Endothelial cell (in vitro differentiated cells): ENCODE measurements at regions not wholly inside any gene's neighbourhood (a gene's known extent, or its start where the extent isn't known, plus 50 kb on each side); places are given as distances from the start of the nearest gene placed in this dataset.

Experiments used
- DNase-seq: peaks from one replicate; pipeline ENCODE4 v3.0.0; 2021; ENCODE audit warnings: low spot score
- H3K27ac Mint-ChIP-seq: one replicate; pipeline ENCODE4 v1.8.0; 2021; ENCODE audit warnings: mixed read lengths, inconsistent platforms; ENCODE audit not compliant: unreplicated experiment
- H3K27me3 Mint-ChIP-seq: one replicate; pipeline ENCODE4 v1.8.0; 2021; ENCODE audit warnings: mild to moderate bottlenecking, moderate library complexity, mixed read lengths, inconsistent platforms; ENCODE audit not compliant: unreplicated experiment
- H3K36me3 Mint-ChIP-seq: one replicate; pipeline ENCODE4 v1.8.0; 2021; ENCODE audit warnings: mild to moderate bottlenecking, low read depth, mixed read lengths, inconsistent platforms; ENCODE audit not compliant: unreplicated experiment
- H3K4me1 Mint-ChIP-seq: one replicate; pipeline ENCODE4 v1.8.0; 2021; ENCODE audit warnings: mild to moderate bottlenecking, mixed read lengths, inconsistent platforms; ENCODE audit not compliant: unreplicated experiment
- H3K4me3 Mint-ChIP-seq: one replicate; pipeline ENCODE4 v1.8.0; 2021; ENCODE audit warnings: mild to moderate bottlenecking, mixed read lengths, inconsistent platforms; ENCODE audit not compliant: unreplicated experiment
- H3K9me3 Mint-ChIP-seq: one replicate; pipeline ENCODE4 v1.8.0; 2021; ENCODE audit warnings: mixed read lengths, inconsistent platforms; ENCODE audit not compliant: unreplicated experiment
- TF ChIP-seq, protein P1 (sequence below): fragments of 200-600 bp; sonication (generic); IDR thresholded peaks from one replicate; pipeline ENCODE4 v1.5.0; 2021; ENCODE audit warnings: antibody characterized with exemption; ENCODE audit not compliant: unreplicated experiment

DNA sequence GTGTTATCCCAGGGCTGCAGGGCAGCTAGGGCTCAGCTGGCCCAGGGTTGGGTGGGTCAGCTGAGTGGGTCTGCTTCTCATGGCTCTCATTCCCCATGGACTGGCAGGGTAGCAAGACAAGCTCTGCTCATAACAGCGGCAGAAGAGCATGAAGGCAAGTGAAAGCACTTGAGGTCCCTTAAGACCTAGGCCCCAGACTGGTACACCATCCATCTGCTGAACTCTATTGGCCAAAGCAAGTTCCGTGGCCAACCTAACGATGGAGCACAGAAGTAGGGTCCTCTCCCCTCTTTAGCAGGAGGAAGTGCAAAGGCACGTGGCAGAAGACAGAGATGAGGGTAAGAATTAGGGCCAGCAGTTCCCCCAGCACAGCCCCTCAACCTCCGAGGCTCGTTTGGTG is 174.3 kb upstream of the TOPAZ1 start:
- Mint-ChIP-seq H3K4me3 (no peak overlapping the region), H3K27me3 (peaks cover 5% of the 10 kb centered on the region), H3K4me1 (no peaks in the 10 kb centered on the region), H3K27ac (no peak overlapping the region), H3K9me3 (no peaks in the 10 kb centered on the region), H3K36me3 (no peaks in the 10 kb centered on the region)
- TF ChIP-seq, protein P1, sequence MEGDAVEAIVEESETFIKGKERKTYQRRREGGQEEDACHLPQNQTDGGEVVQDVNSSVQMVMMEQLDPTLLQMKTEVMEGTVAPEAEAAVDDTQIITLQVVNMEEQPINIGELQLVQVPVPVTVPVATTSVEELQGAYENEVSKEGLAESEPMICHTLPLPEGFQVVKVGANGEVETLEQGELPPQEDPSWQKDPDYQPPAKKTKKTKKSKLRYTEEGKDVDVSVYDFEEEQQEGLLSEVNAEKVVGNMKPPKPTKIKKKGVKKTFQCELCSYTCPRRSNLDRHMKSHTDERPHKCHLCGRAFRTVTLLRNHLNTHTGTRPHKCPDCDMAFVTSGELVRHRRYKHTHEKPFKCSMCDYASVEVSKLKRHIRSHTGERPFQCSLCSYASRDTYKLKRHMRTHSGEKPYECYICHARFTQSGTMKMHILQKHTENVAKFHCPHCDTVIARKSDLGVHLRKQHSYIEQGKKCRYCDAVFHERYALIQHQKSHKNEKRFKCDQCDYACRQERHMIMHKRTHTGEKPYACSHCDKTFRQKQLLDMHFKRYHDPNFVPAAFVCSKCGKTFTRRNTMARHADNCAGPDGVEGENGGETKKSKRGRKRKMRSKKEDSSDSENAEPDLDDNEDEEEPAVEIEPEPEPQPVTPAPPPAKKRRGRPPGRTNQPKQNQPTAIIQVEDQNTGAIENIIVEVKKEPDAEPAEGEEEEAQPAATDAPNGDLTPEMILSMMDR = no peak
- no peak for DNase-seq

DNA sequence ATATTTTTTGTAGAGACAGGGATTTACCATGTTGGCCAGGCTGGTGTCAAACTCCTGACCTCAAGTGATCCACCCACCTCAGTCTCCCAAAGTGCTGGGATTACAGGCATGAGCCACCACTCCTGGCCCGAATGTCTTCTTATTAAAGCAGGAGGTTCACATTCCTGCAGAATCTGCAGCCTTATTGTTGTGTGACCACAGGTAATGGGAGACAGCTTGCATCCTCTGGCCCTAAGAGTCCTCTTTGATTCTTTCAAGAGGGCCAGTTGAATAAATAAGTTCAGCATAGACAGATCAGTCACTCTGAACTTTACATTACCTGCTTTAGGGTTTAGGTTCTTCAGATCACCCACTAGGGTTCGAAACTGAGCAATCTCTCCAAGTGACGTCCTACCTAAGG is 172.9 kb upstream of the TOPAZ1 start:
- Mint-ChIP-seq H3K4me1 (no peaks in the 10 kb centered on the region), H3K36me3 (no peaks in the 10 kb centered on the region), H3K27me3 (peaks cover 5% of the 10 kb centered on the region)

DNA sequence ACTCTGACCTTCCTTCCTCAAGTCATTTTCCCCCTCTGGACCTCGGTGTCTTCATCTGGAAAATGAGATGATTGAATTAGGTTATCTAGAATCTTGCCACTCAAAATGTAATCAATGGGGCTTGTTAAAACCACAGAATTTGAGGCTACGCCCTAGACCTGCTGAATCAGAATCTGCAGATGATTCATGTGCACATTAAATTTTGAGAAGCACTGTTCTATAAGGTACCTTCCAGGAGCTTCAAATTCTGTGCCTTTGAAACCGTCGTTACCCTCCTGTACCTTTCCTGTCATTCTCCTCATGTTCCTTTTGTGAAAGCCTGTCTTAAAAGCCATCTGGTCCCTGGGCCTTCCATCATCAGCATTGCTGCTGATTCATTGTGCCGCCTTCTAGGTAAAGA is 172.4 kb upstream of the TOPAZ1 start:
- no peaks in the 10 kb centered on the region for H3K36me3 Mint-ChIP-seq
- no peaks in the 10 kb centered on the region for H3K4me1 Mint-ChIP-seq
- H3K9me3 Mint-ChIP-seq = no peaks in the 10 kb centered on the region
- DNase-seq = no peak
- no peak overlapping the region for H3K4me3 Mint-ChIP-seq
- H3K27ac Mint-ChIP-seq = no peak overlapping the region
- TF ChIP-seq, protein P1 = no peak
- H3K27me3 Mint-ChIP-seq = peaks cover 5% of the 10 kb centered on the region

More for the DNA sequence above, 172.9 kb upstream of the TOPAZ1 start:
- H3K9me3 Mint-ChIP-seq = no peaks in the 10 kb centered on the region
- no peak overlapping the region for H3K27ac Mint-ChIP-seq
- TF ChIP-seq, protein P1 = no peak
- DNase-seq = no peak
- no peak overlapping the region for H3K4me3 Mint-ChIP-seq

DNA sequence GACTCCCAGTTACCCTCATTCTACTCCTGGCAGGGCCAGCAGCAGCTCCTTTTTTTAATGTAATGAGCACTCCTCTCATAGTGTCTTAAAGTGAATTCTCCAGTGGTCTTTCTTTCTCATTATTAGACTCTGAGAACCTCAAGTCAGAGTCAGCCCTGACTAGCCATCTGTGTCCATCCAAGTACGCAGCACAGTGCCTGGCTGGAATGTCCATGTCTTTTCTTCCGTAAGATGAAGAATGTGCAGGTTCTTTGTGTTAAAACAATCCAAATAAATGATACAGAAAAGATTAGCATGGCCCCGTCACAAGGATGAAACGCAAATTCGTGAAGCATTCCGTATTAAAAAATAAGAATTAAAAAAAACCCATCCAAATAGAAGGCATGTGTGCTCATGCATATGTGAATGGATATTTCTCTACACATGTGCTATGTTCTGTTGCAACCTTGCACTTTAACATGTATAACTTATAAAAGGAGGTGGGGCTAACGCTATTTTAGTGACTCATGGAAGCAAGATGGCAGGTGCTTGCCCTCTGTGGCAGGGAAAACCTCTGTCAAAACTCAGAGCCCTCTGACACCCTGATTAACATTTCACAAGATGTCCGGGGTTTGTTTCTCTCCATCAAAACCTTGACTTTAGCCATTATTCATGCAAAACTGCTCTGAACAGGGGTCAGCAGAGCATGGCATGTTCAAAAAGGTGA is 170.7 kb upstream of the TOPAZ1 start:
- H3K36me3 Mint-ChIP-seq = no peaks in the 10 kb centered on the region
- peaks cover 5% of the 10 kb centered on the region for H3K27me3 Mint-ChIP-seq
- no peak overlapping the region for H3K27ac Mint-ChIP-seq
- TF ChIP-seq, protein P1 = no peak
- H3K4me3 Mint-ChIP-seq = no peak overlapping the region
- no peaks in the 10 kb centered on the region for H3K4me1 Mint-ChIP-seq
- no peak for DNase-seq
- no peaks in the 10 kb centered on the region for H3K9me3 Mint-ChIP-seq
